MM.1S (cell line): ENCODE measurements at regions not wholly inside any gene's neighbourhood (a gene's known extent, or its start where the extent isn't known, plus 50 kb on each side); places are given as distances from the start of the nearest gene placed in this dataset.

Source experiments
- DNase-seq: peaks from one replicate; pipeline ENCODE4 v3.0.0-alpha.2; 2015
- H2AFZ ChIP-seq: fragments of 300-600 bp; sonication (generic); 2 replicates; pipeline ENCODE4 v1.6.0; 2016; ENCODE audit warnings: antibody characterized with exemption, low read length
- H3F3A ChIP-seq: fragments of 300-600 bp; sonication (generic); 2 replicates; pipeline ENCODE4 v1.6.1; 2016; ENCODE audit warnings: mild to moderate bottlenecking, antibody characterized with exemption, low read length, moderate library complexity, mixed read lengths; ENCODE audit not compliant: insufficient read depth
- H3K27ac ChIP-seq: fragments of 300-600 bp; sonication (generic); 2 replicates; pipeline ENCODE4 v1.5.1; 2016; ENCODE audit warnings: mild to moderate bottlenecking, low read length
- H3K27me3 ChIP-seq: fragments of 300-600 bp; sonication (generic); replicated peaks from 2 replicates; pipeline ENCODE4 v1.6.0; 2016; ENCODE audit warnings: low read length; ENCODE audit not compliant: insufficient read depth
- H3K36me3 ChIP-seq: fragments of 300-600 bp; sonication (generic); replicated peaks from 2 replicates; pipeline ENCODE4 v1.6.1; 2016; ENCODE audit warnings: mild to moderate bottlenecking, low read length, mixed read lengths; ENCODE audit not compliant: insufficient read depth
- H3K4me1 ChIP-seq: fragments of 300-600 bp; sonication (generic); 2 replicates; pipeline ENCODE4 v1.6.1; 2016; ENCODE audit warnings: low read length, mixed read lengths
- H3K4me2 ChIP-seq: fragments of 300-600 bp; sonication (generic); 2 replicates; pipeline ENCODE4 v1.6.0; 2016; ENCODE audit warnings: low read depth, low read length
- H3K4me3 ChIP-seq: fragments of 300-600 bp; sonication (generic); 2 replicates; pipeline ENCODE4 v1.5.1; 2016; ENCODE audit warnings: low read length, mixed read lengths
- H3K79me2 ChIP-seq: fragments of 300-600 bp; sonication (generic); 2 replicates; pipeline ENCODE4 v1.6.1; 2016; ENCODE audit warnings: mixed run types, low read length, mixed read lengths
- H3K9ac ChIP-seq: fragments of 300-600 bp; sonication (generic); 2 replicates; pipeline ENCODE4 v1.6.1; 2016; ENCODE audit warnings: low read length, mixed read lengths
- H3K9me2 ChIP-seq: fragments of 300-600 bp; sonication (generic); replicated peaks from 2 replicates; pipeline ENCODE4 v1.6.1; 2016; ENCODE audit warnings: mild to moderate bottlenecking, low read length, mixed read lengths; ENCODE audit not compliant: insufficient read depth
- H3K9me3 ChIP-seq: fragments of 300-600 bp; sonication (generic); replicated peaks from 2 replicates; pipeline ENCODE4 v1.6.1; 2016; ENCODE audit warnings: mild to moderate bottlenecking, low read length, mixed read lengths; ENCODE audit not compliant: insufficient read depth
- H4K20me1 ChIP-seq: fragments of 300-600 bp; sonication (generic); 2 replicates; pipeline ENCODE4 v1.6.1; 2016; ENCODE audit warnings: mild to moderate bottlenecking, low read length, moderate library complexity, mixed read lengths; ENCODE audit not compliant: insufficient read depth
- EZH2 ChIP-seq: fragments of 300-600 bp; sonication (generic); optimal IDR thresholded peaks from 2 replicates; pipeline ENCODE3; 2017; ENCODE audit warnings: low read depth, mild to moderate bottlenecking, antibody characterized with exemption, low read length, mixed read lengths
- EZH2phosphoT487 ChIP-seq: fragments of 300-600 bp; sonication (generic); IDR thresholded peaks from 2 replicates; pipeline ENCODE4 v1.6.1; 2018; ENCODE audit warnings: antibody characterized with exemption, low read length
- TF ChIP-seq, protein P1 (sequence below): fragments of 300-600 bp; sonication (generic); IDR thresholded peaks from 2 replicates; pipeline ENCODE4 v1.5.1; 2016; ENCODE audit warnings: antibody characterized with exemption, low read length, mixed read lengths

DNA sequence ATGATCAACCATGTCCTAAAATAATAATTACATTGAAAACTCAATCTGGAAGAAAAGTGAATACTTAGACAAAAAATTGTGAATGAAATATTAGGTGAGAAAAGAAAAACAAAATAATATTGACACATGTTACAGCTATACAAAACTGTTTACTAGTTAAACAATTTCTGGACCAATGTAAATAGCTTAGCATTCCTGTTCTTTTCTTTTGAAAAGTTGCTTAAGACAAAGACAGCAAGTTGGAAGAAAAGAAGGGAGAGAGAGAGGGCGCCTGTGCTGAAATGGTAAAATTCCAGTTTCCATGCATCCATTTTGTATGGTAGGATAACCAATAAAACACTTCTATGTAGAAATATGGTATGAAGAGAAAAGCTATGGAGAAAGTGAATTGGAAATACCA is 94.1 kb upstream of the RFX8 start:
- no peak overlapping the region for H3K4me2 ChIP-seq
- H3K9me2 ChIP-seq = no peaks in the 10 kb centered on the region
- H3K4me3 ChIP-seq = no peak overlapping the region
- H3K79me2 ChIP-seq = no peaks in the 10 kb centered on the region
- H3K36me3 ChIP-seq = no peaks in the 10 kb centered on the region
- H3K9ac ChIP-seq = no peak overlapping the region
- H2AFZ ChIP-seq = no peak overlapping the region
- H3K4me1 ChIP-seq = no peaks in the 10 kb centered on the region
- TF ChIP-seq, protein P1, sequence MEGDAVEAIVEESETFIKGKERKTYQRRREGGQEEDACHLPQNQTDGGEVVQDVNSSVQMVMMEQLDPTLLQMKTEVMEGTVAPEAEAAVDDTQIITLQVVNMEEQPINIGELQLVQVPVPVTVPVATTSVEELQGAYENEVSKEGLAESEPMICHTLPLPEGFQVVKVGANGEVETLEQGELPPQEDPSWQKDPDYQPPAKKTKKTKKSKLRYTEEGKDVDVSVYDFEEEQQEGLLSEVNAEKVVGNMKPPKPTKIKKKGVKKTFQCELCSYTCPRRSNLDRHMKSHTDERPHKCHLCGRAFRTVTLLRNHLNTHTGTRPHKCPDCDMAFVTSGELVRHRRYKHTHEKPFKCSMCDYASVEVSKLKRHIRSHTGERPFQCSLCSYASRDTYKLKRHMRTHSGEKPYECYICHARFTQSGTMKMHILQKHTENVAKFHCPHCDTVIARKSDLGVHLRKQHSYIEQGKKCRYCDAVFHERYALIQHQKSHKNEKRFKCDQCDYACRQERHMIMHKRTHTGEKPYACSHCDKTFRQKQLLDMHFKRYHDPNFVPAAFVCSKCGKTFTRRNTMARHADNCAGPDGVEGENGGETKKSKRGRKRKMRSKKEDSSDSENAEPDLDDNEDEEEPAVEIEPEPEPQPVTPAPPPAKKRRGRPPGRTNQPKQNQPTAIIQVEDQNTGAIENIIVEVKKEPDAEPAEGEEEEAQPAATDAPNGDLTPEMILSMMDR = no peak
- TF ChIP-seq EZH2 (no peak), EZH2phosphoT487 (no peak)
- 0 out of 2 replicates have a peak, but pooled peaks cover 3% of the 10 kb centered on the region for H3K9me3 ChIP-seq
- H4K20me1 ChIP-seq = no peaks in the 10 kb centered on the region
- H3F3A ChIP-seq = no peaks in the 10 kb centered on the region
- no peaks in the 10 kb centered on the region for H3K27me3 ChIP-seq
- no peak overlapping the region for H3K27ac ChIP-seq
- no peak for DNase-seq

DNA sequence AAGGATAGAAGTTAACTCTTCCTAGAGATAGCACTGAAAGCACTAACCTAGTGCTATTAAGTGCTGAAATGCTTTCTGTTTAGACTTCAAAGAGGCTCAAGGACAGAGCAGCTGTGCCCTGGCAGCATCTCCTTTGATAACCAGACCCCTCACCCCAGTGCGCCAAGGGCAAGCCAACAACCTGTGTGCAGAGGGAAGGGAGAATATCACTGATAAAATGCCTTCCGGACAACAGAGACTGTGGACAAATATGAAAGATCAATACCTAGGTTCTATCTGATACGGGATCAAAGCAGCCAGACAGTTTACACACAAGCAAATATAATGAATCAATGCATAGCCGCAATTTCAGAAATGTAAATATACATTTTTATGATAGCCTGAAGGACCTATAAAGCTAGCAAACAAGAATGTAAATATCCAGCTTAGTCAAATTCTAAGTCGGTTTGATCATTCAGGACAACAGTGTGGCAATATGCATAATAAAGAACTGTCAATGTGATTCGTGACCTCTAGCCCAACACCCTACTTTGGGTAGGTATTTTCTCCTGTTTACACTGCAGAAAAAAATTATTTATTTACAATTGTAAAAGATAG is 91.8 kb upstream of the RFX8 start:
- Histone ChIP-seq H3K36me3 (no peaks in the 10 kb centered on the region), H3K9me2 (no peaks in the 10 kb centered on the region), H3K4me1 (no peaks in the 10 kb centered on the region), H3K4me2 (no peak overlapping the region), H3K79me2 (no peaks in the 10 kb centered on the region), H3K27me3 (no peaks in the 10 kb centered on the region), H3K9me3 (0 out of 2 replicates have a peak, but pooled peaks cover 3% of the 10 kb centered on the region), H3F3A (no peaks in the 10 kb centered on the region), H4K20me1 (no peaks in the 10 kb centered on the region), H2AFZ (no peak overlapping the region), H3K27ac (no peak overlapping the region), H3K9ac (no peak overlapping the region), H3K4me3 (no peak overlapping the region)
- DNase-seq = no peak
- TF ChIP-seq EZH2phosphoT487 (no peak), EZH2 (no peak)
- TF ChIP-seq, protein P1 = no peak

DNA sequence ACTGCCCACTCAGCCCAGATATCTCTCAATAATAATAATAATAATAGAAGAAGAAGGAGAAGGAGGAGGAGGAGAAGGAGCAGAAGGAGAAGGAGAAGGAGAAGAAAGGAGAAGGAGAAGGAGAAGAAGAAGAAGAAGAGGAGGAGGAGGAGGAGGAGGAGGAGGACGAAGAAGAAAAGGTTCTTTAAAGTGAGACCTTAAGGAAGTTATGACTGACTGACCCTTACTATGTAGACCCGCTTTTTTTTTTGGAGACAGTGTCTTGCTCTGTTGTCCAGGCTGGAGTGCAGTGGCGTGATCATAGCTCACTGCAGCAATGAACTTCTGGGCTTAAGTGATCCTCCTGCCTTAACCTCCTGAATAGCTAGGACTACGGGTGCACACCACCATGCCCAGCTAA is 88.9 kb upstream of the RFX8 start:
- no peaks in the 10 kb centered on the region for H3K9me2 ChIP-seq
- H2AFZ ChIP-seq = no peak overlapping the region
- H3K27ac ChIP-seq = no peak overlapping the region
- no peaks in the 10 kb centered on the region for H3K4me1 ChIP-seq
- H3K4me3 ChIP-seq = no peak overlapping the region
- H3K79me2 ChIP-seq = no peaks in the 10 kb centered on the region
- TF ChIP-seq EZH2phosphoT487 = no peak
- TF ChIP-seq EZH2 = no peak
- TF ChIP-seq, protein P1 = no peak
- H3K9ac ChIP-seq = no peak overlapping the region
- DNase-seq = no peak
- no peaks in the 10 kb centered on the region for H3F3A ChIP-seq
- H4K20me1 ChIP-seq = no peaks in the 10 kb centered on the region
- no peaks in the 10 kb centered on the region for H3K36me3 ChIP-seq
- no peak overlapping the region for H3K4me2 ChIP-seq
- no peaks in the 10 kb centered on the region for H3K9me3 ChIP-seq
- no peaks in the 10 kb centered on the region for H3K27me3 ChIP-seq
